ENCODE measurements at regions not wholly inside any gene's neighbourhood (a gene's known extent, or its start where the extent isn't known, plus 50 kb on each side); places are given as distances from the start of the nearest gene placed in this dataset.

DNA sequence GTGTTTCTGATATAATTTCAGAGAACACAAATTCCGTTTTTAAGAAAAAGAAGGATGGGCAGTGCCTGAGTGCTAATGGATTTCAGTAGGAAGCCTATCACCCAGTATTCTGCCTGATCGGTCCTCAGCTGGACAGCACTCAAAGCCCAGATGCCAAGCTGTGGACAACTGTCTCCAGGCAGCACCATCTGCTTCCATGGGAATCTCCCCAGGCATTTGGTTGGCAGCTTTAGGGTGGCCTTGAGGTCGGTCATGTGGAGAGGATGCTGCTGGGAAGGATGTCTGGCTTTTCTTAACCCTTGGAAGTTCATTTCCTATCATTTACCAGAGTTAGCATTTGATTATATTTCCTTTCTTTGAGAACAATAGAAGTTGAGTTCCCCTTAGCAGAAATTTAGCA lies 311.7 kb downstream of the TBC1D4 start:
- Histone ChIP-seq H2AFZ (ENCODE audit: low read depth) (no peak overlapping the region), H3K9ac (no peak overlapping the region), H3K36me3 (ENCODE audit: insufficient read depth) (no peaks in the 10 kb centered on the region), H3K79me2 (ENCODE audit: insufficient read depth, low read depth) (no peaks in the 10 kb centered on the region), H3K4me1 (ENCODE audit: low read depth, poor library complexity, severe bottlenecking) (no peaks in the 10 kb centered on the region), H3K27me3 (ENCODE audit: insufficient read depth, low read depth) (no peaks in the 10 kb centered on the region), H3K27ac (no peak overlapping the region), H4K20me1 (ENCODE audit: insufficient read depth) (no peaks in the 10 kb centered on the region), H3K4me2 (no peak overlapping the region), H3K4me3 (IDR thresholded peaks at IDR 0.05; ENCODE audit: insufficient read depth, low read depth, low read length) (no peak overlapping the region)
- TF ChIP-seq, protein P1, sequence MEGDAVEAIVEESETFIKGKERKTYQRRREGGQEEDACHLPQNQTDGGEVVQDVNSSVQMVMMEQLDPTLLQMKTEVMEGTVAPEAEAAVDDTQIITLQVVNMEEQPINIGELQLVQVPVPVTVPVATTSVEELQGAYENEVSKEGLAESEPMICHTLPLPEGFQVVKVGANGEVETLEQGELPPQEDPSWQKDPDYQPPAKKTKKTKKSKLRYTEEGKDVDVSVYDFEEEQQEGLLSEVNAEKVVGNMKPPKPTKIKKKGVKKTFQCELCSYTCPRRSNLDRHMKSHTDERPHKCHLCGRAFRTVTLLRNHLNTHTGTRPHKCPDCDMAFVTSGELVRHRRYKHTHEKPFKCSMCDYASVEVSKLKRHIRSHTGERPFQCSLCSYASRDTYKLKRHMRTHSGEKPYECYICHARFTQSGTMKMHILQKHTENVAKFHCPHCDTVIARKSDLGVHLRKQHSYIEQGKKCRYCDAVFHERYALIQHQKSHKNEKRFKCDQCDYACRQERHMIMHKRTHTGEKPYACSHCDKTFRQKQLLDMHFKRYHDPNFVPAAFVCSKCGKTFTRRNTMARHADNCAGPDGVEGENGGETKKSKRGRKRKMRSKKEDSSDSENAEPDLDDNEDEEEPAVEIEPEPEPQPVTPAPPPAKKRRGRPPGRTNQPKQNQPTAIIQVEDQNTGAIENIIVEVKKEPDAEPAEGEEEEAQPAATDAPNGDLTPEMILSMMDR (conservative IDR thresholded peaks at IDR 0.05; ENCODE audit: low read depth, low read length) = no peak

DNA sequence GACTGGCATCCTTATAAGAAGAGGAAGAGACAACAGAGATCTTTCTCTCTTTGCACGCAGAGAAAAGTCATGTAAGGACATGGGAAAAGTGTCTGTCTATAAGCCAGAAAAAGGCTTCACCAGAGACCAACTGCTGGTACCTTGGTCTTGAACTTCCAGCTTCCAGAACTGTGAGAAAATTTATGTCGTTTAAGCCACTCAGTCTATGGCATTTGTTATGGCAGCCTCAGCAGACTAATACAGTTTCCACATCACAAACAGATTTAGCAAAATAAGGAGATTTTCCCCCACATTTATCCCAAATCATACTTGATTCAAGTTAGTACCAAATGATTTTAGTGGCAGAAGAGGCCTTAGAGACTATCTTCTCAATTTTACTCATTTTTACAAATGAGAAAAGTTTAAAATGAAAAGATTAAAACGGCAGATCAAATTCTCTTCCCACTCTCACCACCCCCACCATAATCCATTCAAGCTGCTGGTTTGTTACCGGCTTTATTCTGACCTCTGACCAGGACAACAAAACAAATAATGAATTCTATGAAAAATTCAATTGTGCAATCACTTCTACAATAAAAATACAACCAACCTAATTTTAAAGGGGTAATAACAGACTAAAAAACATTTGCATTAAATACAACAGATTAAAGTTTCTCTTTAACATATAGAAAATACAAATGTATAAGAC lies 316.3 kb downstream of the TBC1D4 start:
- TF ChIP-seq, protein P1 (conservative IDR thresholded peaks at IDR 0.05; ENCODE audit: low read depth, low read length) = no peak
- no peaks in the 10 kb centered on the region for H3K27me3 ChIP-seq (ENCODE audit: insufficient read depth, low read depth)
- no peak overlapping the region for H3K4me2 ChIP-seq
- no peak overlapping the region for H2AFZ ChIP-seq (ENCODE audit: low read depth)
- no peak overlapping the region for H3K4me3 ChIP-seq (IDR thresholded peaks at IDR 0.05; ENCODE audit: insufficient read depth, low read depth, low read length)
- H3K79me2 ChIP-seq (ENCODE audit: insufficient read depth, low read depth) = no peaks in the 10 kb centered on the region
- H4K20me1 ChIP-seq (ENCODE audit: insufficient read depth) = no peaks in the 10 kb centered on the region
- no peaks in the 10 kb centered on the region for H3K4me1 ChIP-seq (ENCODE audit: low read depth, poor library complexity, severe bottlenecking)
- no peak overlapping the region for H3K9ac ChIP-seq
- no peaks in the 10 kb centered on the region for H3K36me3 ChIP-seq (ENCODE audit: insufficient read depth)
- no peak overlapping the region for H3K27ac ChIP-seq

DNA sequence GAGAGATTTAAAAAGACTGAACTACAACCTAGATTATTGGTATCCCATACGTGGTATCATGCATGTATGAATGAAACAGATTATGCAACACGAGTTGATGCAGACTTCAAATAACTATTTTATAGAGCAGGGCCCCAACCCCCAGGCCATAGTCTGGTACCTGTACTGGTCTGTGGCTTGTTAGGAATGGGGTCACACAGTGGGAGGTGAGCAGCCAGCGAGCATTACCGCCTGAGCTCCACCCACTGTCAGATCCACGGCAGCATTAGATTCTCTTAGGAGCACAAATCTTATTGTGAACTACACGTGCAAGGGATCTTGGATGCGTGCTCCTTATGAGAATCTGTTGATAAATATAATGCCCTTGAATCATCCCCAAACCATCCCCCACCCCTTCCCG lies 320.2 kb downstream of the TBC1D4 start:
- Histone ChIP-seq H3K4me3 (IDR thresholded peaks at IDR 0.05; ENCODE audit: insufficient read depth, low read depth, low read length) (no peak overlapping the region), H4K20me1 (ENCODE audit: insufficient read depth) (no peaks in the 10 kb centered on the region), H3K79me2 (ENCODE audit: insufficient read depth, low read depth) (no peaks in the 10 kb centered on the region), H3K4me2 (no peak overlapping the region), H3K27ac (no peak overlapping the region), H3K9ac (no peak overlapping the region), H3K4me1 (ENCODE audit: low read depth, poor library complexity, severe bottlenecking) (no peaks in the 10 kb centered on the region), H3K36me3 (ENCODE audit: insufficient read depth) (no peaks in the 10 kb centered on the region), H2AFZ (ENCODE audit: low read depth) (no peak overlapping the region), H3K27me3 (ENCODE audit: insufficient read depth, low read depth) (no peaks in the 10 kb centered on the region)
- TF ChIP-seq, protein P1 (conservative IDR thresholded peaks at IDR 0.05; ENCODE audit: low read depth, low read length) = no peak

DNA sequence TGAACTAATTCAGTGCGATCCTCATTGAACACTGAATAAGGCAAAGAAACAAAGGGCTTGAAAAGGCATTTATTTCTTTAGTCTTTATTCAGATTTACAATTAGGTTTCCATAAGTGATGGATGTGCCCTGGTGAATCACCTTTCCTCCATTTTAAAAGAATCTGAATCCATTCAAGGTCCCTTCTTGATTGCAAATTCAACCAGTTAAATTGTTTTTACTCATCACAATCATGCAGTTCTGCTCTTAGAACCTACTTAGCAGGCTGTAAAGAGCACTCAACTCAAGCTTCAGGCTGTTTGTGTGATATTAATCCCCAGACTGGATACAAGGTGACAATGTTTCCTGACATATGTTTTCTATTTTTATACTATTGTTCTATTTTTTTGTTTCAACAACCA lies 321.0 kb downstream of the TBC1D4 start:
- Histone ChIP-seq H3K4me2 (no peak overlapping the region), H4K20me1 (ENCODE audit: insufficient read depth) (no peaks in the 10 kb centered on the region), H3K27ac (no peak overlapping the region), H3K27me3 (ENCODE audit: insufficient read depth, low read depth) (no peaks in the 10 kb centered on the region), H3K9ac (no peak overlapping the region), H3K79me2 (ENCODE audit: insufficient read depth, low read depth) (no peaks in the 10 kb centered on the region), H3K4me3 (IDR thresholded peaks at IDR 0.05; ENCODE audit: insufficient read depth, low read depth, low read length) (no peak overlapping the region), H2AFZ (ENCODE audit: low read depth) (no peak overlapping the region), H3K4me1 (ENCODE audit: low read depth, poor library complexity, severe bottlenecking) (no peaks in the 10 kb centered on the region), H3K36me3 (ENCODE audit: insufficient read depth) (no peaks in the 10 kb centered on the region)
- TF ChIP-seq, protein P1 (conservative IDR thresholded peaks at IDR 0.05; ENCODE audit: low read depth, low read length) = no peak

All from KMS-11 (cell line).